Urinary bladder (tissue), 3 donors: ENCODE measurements at regions not wholly inside any gene's neighbourhood (a gene's known extent, or its start where the extent isn't known, plus 50 kb on each side); places are given as distances from the start of the nearest gene placed in this dataset.

ENCODE experiments used
- DNase-seq: peaks from one replicate; pipeline ENCODE4 v3.0.0-alpha.2; 2015; ENCODE audit errors: extremely low spot score
- H3K27ac ChIP-seq: one replicate; pipeline ENCODE4 v1.5.1; 2013; ENCODE audit warnings: low read depth, mild to moderate bottlenecking, moderate library complexity
- H3K36me3 ChIP-seq: one replicate; pipeline ENCODE4 v1.6.1; 2013; ENCODE audit warnings: mild to moderate bottlenecking, moderate library complexity; ENCODE audit not compliant: insufficient read depth
- H3K4me1 ChIP-seq: one replicate; pipeline ENCODE4 v1.6.1; 2013; ENCODE audit warnings: mild to moderate bottlenecking, moderate library complexity; ENCODE audit not compliant: insufficient read depth
- H3K4me3 ChIP-seq: one replicate; pipeline ENCODE4 v1.5.1; 2013; ENCODE audit warnings: low read depth, low read length
- WGBS: extraction: QIAGEN DNeasy Blood & Tissue Kit; methylation state at CpG from one replicate; pipeline ENCODE4 v1.1.7; 2013; 5-methylcytosine and 5-hydroxymethylcytosine counted together
- donor health status: healthy with polysubstance abuse.
- donor health status: healthy.

- no peak overlapping the region for H3K27ac ChIP-seq
- H3K4me1 ChIP-seq, result no peaks in the 10 kb centered on the region
- no peak for DNase-seq
- no peaks in the 10 kb centered on the region for H3K36me3 ChIP-seq
- no peak overlapping the region for H3K4me3 ChIP-seq
- 90% methylated on average over 5 of the region's 5 CpGs for WGBS
Measured at GRCh38 chr17:54844233-54844632, 56.4 kb upstream of the TOM1L1 start.

- Histone ChIP-seq H3K36me3 (no peaks in the 10 kb centered on the region), H3K4me1 (no peaks in the 10 kb centered on the region), H3K4me3 (no peak overlapping the region), H3K27ac (no peak overlapping the region)
- DNase-seq, result no peak
- 70% methylated on average over 2 of the region's 2 CpGs for WGBS
Measured at GRCh38 chr17:54848368-54848987, 52.2 kb upstream of the TOM1L1 start.

- H3K27ac ChIP-seq, result no peak overlapping the region
- H3K4me3 ChIP-seq, result no peak overlapping the region
- 86% methylated on average over 6 of the region's 6 CpGs for WGBS
- no peaks in the 10 kb centered on the region for H3K36me3 ChIP-seq
- DNase-seq, result no peak
- no peaks in the 10 kb centered on the region for H3K4me1 ChIP-seq
Measured at GRCh38 chr17:54849660-54850059, 51.0 kb upstream of the TOM1L1 start.
